PFSK-1 (cell line): ENCODE measurements at regions not wholly inside any gene's neighbourhood (a gene's known extent, or its start where the extent isn't known, plus 50 kb on each side); places are given as distances from the start of the nearest gene placed in this dataset.

ENCODE experiments used
- POLR2AphosphoS5 ChIP-seq: IDR thresholded peaks from 2 replicates; pipeline ENCODE4 v1.6.1; 2012; ENCODE audit warnings: low read depth, mild to moderate bottlenecking, control low read depth, low read length, moderate library complexity
- TAF1 ChIP-seq: IDR thresholded peaks from 2 replicates; pipeline ENCODE4 v1.6.1; 2012; ENCODE audit warnings: low read length, control low read depth, borderline replicate concordance; ENCODE audit not compliant: insufficient read depth
- TF ChIP-seq, protein P1 (sequence below), 2 experiments: IDR thresholded peaks; 2 replicates each; pipeline versions ENCODE4 v1.6.1 to v1.8.0; 2011 to 2012; ENCODE audit warnings: low read depth in 2 of 2, low read length in 2 of 2, control low read depth in 1 of 2, inconsistent platforms in 1 of 2, mild to moderate bottlenecking in 1 of 2, moderate library complexity in 1 of 2; ENCODE audit not compliant: insufficient read depth in 1 of 2

DNA sequence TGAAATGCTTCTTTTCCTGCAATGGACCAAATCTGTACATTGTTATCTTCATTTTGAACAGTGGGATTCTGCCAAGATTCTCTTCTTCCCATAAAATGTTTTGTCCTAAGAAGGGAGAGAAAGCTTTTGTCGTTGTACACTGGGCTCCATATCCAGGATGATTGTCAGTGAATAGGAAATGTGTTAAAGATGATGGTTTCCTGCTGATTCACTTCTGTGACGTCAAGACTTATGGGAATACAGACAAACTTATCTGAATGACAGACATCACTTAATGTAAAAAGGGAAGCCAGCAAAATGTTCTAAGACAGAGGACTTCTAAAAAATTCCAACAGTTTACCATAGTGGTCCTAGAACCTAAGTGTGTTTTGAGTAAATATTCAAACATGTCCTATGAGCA, 53.7 kb upstream of the HPF1 start:
- TF ChIP-seq TAF1 (no peak), POLR2AphosphoS5 (no peak)
- TF ChIP-seq, protein P1, sequence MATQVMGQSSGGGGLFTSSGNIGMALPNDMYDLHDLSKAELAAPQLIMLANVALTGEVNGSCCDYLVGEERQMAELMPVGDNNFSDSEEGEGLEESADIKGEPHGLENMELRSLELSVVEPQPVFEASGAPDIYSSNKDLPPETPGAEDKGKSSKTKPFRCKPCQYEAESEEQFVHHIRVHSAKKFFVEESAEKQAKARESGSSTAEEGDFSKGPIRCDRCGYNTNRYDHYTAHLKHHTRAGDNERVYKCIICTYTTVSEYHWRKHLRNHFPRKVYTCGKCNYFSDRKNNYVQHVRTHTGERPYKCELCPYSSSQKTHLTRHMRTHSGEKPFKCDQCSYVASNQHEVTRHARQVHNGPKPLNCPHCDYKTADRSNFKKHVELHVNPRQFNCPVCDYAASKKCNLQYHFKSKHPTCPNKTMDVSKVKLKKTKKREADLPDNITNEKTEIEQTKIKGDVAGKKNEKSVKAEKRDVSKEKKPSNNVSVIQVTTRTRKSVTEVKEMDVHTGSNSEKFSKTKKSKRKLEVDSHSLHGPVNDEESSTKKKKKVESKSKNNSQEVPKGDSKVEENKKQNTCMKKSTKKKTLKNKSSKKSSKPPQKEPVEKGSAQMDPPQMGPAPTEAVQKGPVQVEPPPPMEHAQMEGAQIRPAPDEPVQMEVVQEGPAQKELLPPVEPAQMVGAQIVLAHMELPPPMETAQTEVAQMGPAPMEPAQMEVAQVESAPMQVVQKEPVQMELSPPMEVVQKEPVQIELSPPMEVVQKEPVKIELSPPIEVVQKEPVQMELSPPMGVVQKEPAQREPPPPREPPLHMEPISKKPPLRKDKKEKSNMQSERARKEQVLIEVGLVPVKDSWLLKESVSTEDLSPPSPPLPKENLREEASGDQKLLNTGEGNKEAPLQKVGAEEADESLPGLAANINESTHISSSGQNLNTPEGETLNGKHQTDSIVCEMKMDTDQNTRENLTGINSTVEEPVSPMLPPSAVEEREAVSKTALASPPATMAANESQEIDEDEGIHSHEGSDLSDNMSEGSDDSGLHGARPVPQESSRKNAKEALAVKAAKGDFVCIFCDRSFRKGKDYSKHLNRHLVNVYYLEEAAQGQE (IDR thresholded peaks at IDR 0.05; ENCODE audit: insufficient read depth in 1 of 2, low read depth in 2 of 2, low read length in 2 of 2) = no peak
